Ishikawa (cell line): ENCODE measurements at regions not wholly inside any gene's neighbourhood (a gene's known extent, or its start where the extent isn't known, plus 50 kb on each side); places are given as distances from the start of the nearest gene placed in this dataset.

Experiments used
- CEBPB ChIP-seq: IDR thresholded peaks from 2 replicates; pipeline ENCODE4 v1.6.1; 2012
- CREB1 ChIP-seq: IDR thresholded peaks from 2 replicates; pipeline ENCODE4 v1.6.1; 2012; ENCODE audit warnings: low read depth
- EGR1 ChIP-seq: IDR thresholded peaks from 2 replicates; pipeline ENCODE4 v1.6.1; 2012
- EP300 ChIP-seq: IDR thresholded peaks from 2 replicates; pipeline ENCODE4 v1.6.1; 2012; ENCODE audit warnings: borderline replicate concordance
- FOXM1 ChIP-seq: IDR thresholded peaks from 2 replicates; pipeline ENCODE4 v1.6.1; 2012; ENCODE audit warnings: low read depth, borderline replicate concordance
- NFIC ChIP-seq: IDR thresholded peaks from 2 replicates; pipeline ENCODE4 v1.6.1; 2012
- RAD21 ChIP-seq: IDR thresholded peaks from 2 replicates; pipeline ENCODE4 v1.6.1; 2012; ENCODE audit warnings: low read depth
- TAF1 ChIP-seq: IDR thresholded peaks from 2 replicates; pipeline ENCODE4 v1.6.1; 2012; ENCODE audit warnings: low read depth, mild to moderate bottlenecking
- TCF12 ChIP-seq: IDR thresholded peaks from 2 replicates; pipeline ENCODE4 v1.6.1; 2012; ENCODE audit warnings: low read depth
- TEAD4 ChIP-seq: IDR thresholded peaks from 2 replicates; pipeline ENCODE4 v1.6.1; 2012
- YY1 ChIP-seq: IDR thresholded peaks from 2 replicates; pipeline ENCODE4 v1.6.1; 2012; ENCODE audit warnings: low read depth
- ZBTB7A ChIP-seq: IDR thresholded peaks from 2 replicates; pipeline ENCODE4 v1.6.1; 2012; ENCODE audit warnings: low read depth
- TF ChIP-seq, protein P1 (sequence below): IDR thresholded peaks from 2 replicates; pipeline ENCODE4 v1.6.1; 2012
- TF ChIP-seq, protein P2 (sequence below): IDR thresholded peaks from 2 replicates; pipeline ENCODE4 v1.6.1; 2012; ENCODE audit warnings: low read depth, mild to moderate bottlenecking
- TF ChIP-seq, protein P3 (sequence below): IDR thresholded peaks from 2 replicates; pipeline ENCODE4 v1.6.1; 2012

DNA sequence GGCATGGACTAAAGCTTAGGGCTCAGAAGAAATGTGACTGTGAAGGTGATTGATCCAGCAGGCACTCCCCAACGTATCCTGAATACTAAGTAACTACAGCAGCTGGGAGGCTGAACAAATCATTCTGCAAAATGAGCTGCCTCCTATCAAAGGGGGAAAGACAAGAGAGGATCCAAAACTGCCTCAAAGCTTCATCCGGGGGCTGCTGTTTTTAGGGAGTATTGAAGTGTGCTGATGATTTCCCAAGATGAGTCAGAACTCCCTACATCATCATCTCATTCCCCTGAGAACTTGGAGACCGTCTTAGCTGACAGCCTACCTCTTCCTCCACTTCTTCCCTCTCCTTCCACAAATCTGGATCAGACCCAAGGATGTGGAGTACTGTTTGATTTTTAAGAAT, 108.4 kb upstream of the GRAMD1B start:
- TF ChIP-seq TAF1 (no peak), TEAD4 (no peak), EGR1 (no peak), CREB1 (no peak), YY1 (no peak), CEBPB (no peak), FOXM1 (no peak), ZBTB7A (no peak), NFIC (no peak), RAD21 (no peak), TCF12 (no peak), EP300 (no peak)
- TF ChIP-seq, protein P1, sequence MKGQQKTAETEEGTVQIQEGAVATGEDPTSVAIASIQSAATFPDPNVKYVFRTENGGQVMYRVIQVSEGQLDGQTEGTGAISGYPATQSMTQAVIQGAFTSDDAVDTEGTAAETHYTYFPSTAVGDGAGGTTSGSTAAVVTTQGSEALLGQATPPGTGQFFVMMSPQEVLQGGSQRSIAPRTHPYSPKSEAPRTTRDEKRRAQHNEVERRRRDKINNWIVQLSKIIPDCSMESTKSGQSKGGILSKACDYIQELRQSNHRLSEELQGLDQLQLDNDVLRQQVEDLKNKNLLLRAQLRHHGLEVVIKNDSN, result no peak
- TF ChIP-seq, protein P2, sequence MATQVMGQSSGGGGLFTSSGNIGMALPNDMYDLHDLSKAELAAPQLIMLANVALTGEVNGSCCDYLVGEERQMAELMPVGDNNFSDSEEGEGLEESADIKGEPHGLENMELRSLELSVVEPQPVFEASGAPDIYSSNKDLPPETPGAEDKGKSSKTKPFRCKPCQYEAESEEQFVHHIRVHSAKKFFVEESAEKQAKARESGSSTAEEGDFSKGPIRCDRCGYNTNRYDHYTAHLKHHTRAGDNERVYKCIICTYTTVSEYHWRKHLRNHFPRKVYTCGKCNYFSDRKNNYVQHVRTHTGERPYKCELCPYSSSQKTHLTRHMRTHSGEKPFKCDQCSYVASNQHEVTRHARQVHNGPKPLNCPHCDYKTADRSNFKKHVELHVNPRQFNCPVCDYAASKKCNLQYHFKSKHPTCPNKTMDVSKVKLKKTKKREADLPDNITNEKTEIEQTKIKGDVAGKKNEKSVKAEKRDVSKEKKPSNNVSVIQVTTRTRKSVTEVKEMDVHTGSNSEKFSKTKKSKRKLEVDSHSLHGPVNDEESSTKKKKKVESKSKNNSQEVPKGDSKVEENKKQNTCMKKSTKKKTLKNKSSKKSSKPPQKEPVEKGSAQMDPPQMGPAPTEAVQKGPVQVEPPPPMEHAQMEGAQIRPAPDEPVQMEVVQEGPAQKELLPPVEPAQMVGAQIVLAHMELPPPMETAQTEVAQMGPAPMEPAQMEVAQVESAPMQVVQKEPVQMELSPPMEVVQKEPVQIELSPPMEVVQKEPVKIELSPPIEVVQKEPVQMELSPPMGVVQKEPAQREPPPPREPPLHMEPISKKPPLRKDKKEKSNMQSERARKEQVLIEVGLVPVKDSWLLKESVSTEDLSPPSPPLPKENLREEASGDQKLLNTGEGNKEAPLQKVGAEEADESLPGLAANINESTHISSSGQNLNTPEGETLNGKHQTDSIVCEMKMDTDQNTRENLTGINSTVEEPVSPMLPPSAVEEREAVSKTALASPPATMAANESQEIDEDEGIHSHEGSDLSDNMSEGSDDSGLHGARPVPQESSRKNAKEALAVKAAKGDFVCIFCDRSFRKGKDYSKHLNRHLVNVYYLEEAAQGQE, result no peak
- TF ChIP-seq, protein P3, sequence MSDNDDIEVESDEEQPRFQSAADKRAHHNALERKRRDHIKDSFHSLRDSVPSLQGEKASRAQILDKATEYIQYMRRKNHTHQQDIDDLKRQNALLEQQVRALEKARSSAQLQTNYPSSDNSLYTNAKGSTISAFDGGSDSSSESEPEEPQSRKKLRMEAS, result no peak

DNA sequence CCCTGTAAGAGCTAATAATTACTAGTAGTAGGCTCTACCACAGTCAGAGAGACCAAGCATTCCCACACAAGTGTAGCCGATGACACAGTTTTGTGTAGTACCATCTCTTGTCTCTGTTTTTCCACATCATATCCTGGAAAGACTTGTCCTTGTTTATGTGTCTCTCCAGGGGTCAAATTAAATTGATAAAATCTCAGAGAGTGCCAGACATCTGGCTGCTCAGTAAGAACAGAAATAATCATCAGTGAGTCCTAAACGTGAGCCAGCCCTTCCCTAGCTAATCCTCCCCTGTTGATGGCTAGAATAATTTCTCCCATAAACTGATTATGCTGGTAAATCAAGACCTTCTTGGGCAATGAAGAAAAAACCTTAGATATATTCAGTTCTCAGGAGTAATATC, 111.4 kb upstream of the GRAMD1B start:
- no peak for TF ChIP-seq EP300
- TF ChIP-seq CEBPB, result no peak
- TF ChIP-seq YY1, result no peak
- no peak for TF ChIP-seq FOXM1
- TF ChIP-seq EGR1, result no peak
- TF ChIP-seq, protein P2, result no peak
- no peak for TF ChIP-seq NFIC
- no peak for TF ChIP-seq CREB1
- TF ChIP-seq TEAD4, result no peak
- TF ChIP-seq TAF1, result no peak
- TF ChIP-seq RAD21, result no peak
- no peak for TF ChIP-seq ZBTB7A
- TF ChIP-seq, protein P3, result no peak
- no peak for TF ChIP-seq TCF12

DNA sequence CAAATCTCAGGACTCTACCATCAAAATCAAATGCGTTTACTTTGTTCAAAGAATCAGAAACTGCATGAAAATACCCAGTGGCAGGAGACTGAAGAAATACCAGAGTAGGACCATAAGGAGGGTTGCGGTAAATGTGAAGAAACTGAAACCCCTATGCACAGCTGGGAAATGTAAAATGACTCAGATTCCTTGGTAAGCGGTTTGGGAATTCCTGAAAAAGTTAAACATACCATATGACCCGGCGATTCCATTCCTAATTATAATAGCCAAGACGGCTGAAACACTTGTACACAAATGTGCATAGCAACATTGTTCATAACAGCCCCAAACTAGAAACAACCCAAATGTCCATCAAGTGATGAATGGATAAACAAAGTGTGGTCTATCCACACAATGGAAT, 114.1 kb upstream of the GRAMD1B start:
- TF ChIP-seq EP300 (no peak), YY1 (no peak), TEAD4 (no peak), NFIC (no peak), ZBTB7A (no peak), CEBPB (no peak), FOXM1 (no peak), CREB1 (no peak), RAD21 (no peak), EGR1 (no peak), TAF1 (no peak), TCF12 (no peak)
- TF ChIP-seq, protein P1, result no peak
- TF ChIP-seq, protein P2, result no peak
- TF ChIP-seq, protein P3, result no peak

DNA sequence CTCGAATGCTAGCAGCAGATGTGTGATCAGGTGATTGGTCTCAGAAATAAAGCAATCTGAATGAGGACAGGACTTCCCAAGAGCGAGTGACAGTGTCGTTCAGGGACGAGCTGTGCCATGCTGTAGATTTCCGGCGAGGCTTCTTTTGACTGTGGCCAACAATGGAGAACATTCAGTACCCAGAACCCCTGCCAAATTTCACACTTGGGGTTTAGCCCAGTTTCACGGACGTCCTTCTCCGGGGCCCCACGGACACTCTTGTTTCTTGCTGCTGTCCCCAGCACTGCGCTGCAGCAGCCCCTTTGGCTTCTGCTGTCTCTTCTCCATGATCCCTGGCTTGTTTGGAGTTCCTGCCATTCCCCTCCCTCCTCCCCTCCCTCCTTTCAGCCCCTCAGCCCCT, 115.1 kb upstream of the GRAMD1B start:
- TF ChIP-seq NFIC (no peak), FOXM1 (no peak), YY1 (no peak), ZBTB7A (no peak), TCF12 (no peak), RAD21 (no peak), TAF1 (no peak), EGR1 (no peak)
- TF ChIP-seq, protein P2, result no peak
- TF ChIP-seq, protein P3, result no peak
